Mucosa of stomach (tissue), 1 donor: ENCODE measurements at regions not wholly inside any gene's neighbourhood (a gene's known extent, or its start where the extent isn't known, plus 50 kb on each side); places are given as distances from the start of the nearest gene placed in this dataset.

Experiments used
- H3K27me3 ChIP-seq: one replicate; pipeline ENCODE4 v1.7.0; 2013; ENCODE audit warnings: mild to moderate bottlenecking, low read length; ENCODE audit not compliant: control insufficient read depth, insufficient read depth
- H3K36me3 ChIP-seq: one replicate; pipeline ENCODE4 v1.7.0; 2013; ENCODE audit warnings: low read length; ENCODE audit not compliant: control insufficient read depth, insufficient read depth
- H3K4me1 ChIP-seq: one replicate; pipeline ENCODE4 v1.7.0; 2013; ENCODE audit warnings: mild to moderate bottlenecking, low read length; ENCODE audit not compliant: control insufficient read depth, insufficient read depth
- H3K4me3 ChIP-seq: one replicate; pipeline ENCODE4 v1.7.0; 2013; ENCODE audit warnings: low read length
- H3K9ac ChIP-seq: one replicate; pipeline ENCODE4 v1.7.0; 2013; ENCODE audit warnings: mild to moderate bottlenecking, low read length, moderate library complexity
- H3K9me3 ChIP-seq: one replicate; pipeline ENCODE4 v1.7.0; 2013; ENCODE audit warnings: mild to moderate bottlenecking, low read length, moderate library complexity; ENCODE audit not compliant: control insufficient read depth
- donor health status: Pancreatic carcinoma.

DNA sequence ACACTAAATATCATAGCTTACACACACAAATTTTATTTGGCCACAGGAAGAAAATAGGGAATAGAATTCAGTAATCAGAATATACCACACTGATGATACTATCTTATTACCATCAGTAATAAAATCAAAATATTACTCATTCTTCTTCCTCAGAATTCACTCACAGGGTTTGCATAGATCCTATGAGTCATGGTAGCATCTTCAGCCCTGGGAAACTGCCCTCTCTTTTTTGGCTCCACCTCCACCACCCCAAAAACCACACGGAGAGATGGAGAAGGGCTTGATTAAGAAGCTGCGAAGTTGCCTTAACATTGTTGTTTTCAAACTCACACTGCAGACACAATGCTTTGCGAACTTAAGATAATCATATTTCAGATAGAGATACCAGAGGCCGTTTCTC, 154.1 kb upstream of the AHR start:
- Histone ChIP-seq H3K4me1 (peaks cover 3% of the 10 kb centered on the region), H3K27me3 (no peaks in the 10 kb centered on the region), H3K36me3 (no peaks in the 10 kb centered on the region), H3K9ac (no peak overlapping the region), H3K4me3 (no peak overlapping the region), H3K9me3 (no peaks in the 10 kb centered on the region)

DNA sequence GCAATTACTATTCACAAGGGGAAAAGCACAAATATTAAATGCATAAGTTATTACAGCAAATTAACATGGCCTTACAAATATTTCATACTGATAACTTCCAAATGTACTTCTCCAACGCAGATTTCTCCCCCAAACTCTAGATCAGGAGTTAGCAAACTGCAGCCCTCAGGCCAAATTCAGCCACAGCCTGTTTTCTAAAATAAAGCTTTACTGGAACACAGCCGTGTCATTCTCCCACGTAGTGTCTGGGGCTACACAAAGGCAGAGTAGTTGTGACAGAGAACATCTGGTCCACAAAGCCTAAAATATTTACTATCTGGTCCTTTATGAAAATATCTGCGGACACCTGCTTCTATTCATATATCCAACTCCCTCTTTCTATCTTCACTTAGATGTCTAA, 151.8 kb upstream of the AHR start:
- H3K4me1 ChIP-seq = peaks cover 3% of the 10 kb centered on the region
- H3K27me3 ChIP-seq = no peaks in the 10 kb centered on the region
- H3K9me3 ChIP-seq = no peaks in the 10 kb centered on the region
- no peaks in the 10 kb centered on the region for H3K36me3 ChIP-seq
- H3K4me3 ChIP-seq = no peak overlapping the region
- no peak overlapping the region for H3K9ac ChIP-seq

DNA sequence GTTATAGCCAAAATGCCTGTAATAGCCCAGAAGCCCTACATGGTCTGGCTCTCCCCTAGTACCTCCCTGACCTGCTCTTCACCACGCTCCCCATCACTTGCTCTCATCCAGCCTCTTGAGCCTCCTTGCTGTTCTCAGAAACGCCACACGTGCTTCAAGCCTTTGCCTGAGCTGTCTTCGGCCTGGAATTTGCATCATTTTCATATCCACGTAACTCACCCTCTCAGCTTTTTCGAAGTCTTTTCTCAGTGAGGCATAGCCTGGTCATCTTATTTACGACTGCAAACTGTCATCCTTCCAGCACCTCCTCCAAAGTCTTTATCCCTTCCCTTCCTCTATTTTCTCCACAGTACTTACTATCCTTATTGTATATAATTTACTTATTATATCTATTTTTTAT, 151.0 kb upstream of the AHR start:
- H3K9me3 ChIP-seq = no peaks in the 10 kb centered on the region
- H3K36me3 ChIP-seq = no peaks in the 10 kb centered on the region
- no peak overlapping the region for H3K4me3 ChIP-seq
- H3K9ac ChIP-seq = no peak overlapping the region
- H3K4me1 ChIP-seq = peaks cover 3% of the 10 kb centered on the region
- H3K27me3 ChIP-seq = no peaks in the 10 kb centered on the region

DNA sequence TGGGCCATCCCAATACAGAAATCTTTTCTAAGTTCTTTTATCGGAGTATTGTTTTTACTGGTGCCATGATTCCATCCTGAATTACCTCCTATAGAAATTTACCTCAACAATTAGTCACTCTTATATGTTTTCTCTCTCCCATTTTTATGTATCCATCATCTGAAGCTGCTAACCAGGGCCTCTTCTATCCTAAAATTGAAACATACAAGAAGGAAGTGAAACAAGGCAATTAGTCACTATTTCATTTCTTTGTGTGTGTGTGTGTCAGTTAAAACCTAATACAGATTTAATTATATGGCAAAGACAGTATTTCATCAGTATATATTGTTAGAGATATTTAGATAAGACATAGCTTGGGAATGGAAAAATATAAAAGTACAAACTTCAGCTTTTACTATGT, 148.4 kb upstream of the AHR start:
- no peaks in the 10 kb centered on the region for H3K27me3 ChIP-seq
- H3K9me3 ChIP-seq = no peaks in the 10 kb centered on the region

DNA sequence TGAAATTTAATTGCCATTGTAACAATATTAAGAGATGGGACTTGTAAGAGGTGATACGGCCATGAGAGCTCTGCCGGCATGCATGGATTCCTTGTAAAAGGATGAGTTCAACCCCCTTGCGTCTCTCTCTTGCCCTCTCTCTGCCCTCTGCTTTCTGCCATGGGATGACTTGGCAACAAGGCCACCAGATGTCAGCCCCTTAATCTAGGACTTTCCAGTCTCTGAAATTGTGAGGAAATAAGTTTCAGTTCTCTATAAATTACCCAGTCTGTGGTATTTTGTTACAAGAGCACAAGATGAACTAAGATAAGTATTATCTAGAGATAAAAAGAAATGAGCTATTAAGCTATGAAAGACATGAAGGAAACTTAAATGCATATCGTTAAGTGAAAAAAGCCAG, 145.7 kb upstream of the AHR start:
- Histone ChIP-seq H3K9me3 (no peaks in the 10 kb centered on the region), H3K4me1 (no peaks in the 10 kb centered on the region), H3K4me3 (no peak overlapping the region), H3K9ac (no peak overlapping the region), H3K27me3 (no peaks in the 10 kb centered on the region), H3K36me3 (no peaks in the 10 kb centered on the region)

More for the DNA sequence above, 148.4 kb upstream of the AHR start:
- H3K4me1 ChIP-seq = no peaks in the 10 kb centered on the region
- H3K9ac ChIP-seq = no peak overlapping the region
- no peaks in the 10 kb centered on the region for H3K36me3 ChIP-seq
- no peak overlapping the region for H3K4me3 ChIP-seq

DNA sequence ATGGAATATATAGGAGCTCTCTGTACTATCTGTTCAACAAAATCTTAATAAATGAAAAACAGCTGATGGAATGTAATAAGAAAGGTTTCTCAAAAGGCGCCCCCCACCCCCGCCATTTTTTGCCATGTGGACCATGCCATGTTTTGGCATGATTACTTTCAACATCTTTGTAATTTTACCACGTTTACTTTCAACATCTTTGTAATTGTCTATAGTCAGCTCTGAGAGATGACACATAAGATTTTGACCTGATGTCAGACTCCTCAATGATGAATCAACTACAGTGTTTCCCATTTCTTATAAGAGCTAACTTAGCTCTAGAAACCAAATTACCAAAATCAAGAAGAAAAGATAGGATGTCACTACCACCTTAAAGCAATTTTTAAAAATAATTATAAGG, 144.9 kb upstream of the AHR start:
- no peaks in the 10 kb centered on the region for H3K36me3 ChIP-seq
- no peak overlapping the region for H3K4me3 ChIP-seq
- H3K9ac ChIP-seq = no peak overlapping the region
- no peaks in the 10 kb centered on the region for H3K27me3 ChIP-seq
- H3K9me3 ChIP-seq = no peaks in the 10 kb centered on the region
- no peaks in the 10 kb centered on the region for H3K4me1 ChIP-seq

DNA sequence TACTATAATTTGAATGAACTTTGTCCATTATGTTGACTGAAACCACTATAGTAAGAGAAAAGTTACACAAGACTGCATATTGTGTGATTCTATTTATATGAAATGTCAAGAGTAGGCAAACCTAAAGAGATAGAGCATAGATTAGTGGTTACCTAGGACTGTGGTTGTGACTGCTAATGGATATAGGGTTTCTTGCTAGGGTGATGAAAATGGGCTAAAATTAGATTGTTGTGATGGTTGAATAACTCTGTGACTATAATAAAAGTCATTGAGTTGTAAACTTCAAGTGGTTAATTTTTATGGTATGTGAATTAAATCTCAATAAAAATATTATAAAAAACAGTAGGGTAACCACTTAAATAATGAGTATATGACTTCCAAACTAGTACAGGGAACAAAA, 142.9 kb upstream of the AHR start:
- H3K27me3 ChIP-seq = no peaks in the 10 kb centered on the region

DNA sequence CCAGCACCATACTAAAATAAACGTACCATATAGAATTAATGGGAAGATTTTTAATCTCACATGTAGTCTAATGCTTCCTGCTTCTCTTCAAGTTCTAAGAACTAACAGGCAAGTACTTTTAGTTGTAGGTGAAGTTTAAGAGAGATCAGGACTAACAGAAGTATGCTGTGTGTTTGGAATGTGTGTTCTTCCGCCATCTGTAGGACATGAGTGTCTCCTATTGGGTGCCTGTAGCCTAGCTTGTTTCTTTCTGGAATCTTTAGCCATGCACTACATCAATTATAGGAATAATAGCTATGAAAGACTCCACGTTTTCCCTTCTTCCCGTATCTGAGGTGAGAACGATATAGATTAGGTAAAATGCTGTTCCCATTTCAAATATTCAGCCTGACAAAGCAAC, 140.2 kb upstream of the AHR start:
- no peak overlapping the region for H3K9ac ChIP-seq
- H3K9me3 ChIP-seq = no peaks in the 10 kb centered on the region
- no peaks in the 10 kb centered on the region for H3K36me3 ChIP-seq
- no peaks in the 10 kb centered on the region for H3K27me3 ChIP-seq
- H3K4me1 ChIP-seq = no peaks in the 10 kb centered on the region
- no peak overlapping the region for H3K4me3 ChIP-seq

More for the DNA sequence above, 142.9 kb upstream of the AHR start:
- Histone ChIP-seq H3K4me1 (no peaks in the 10 kb centered on the region), H3K36me3 (no peaks in the 10 kb centered on the region), H3K9ac (no peak overlapping the region), H3K9me3 (no peaks in the 10 kb centered on the region), H3K4me3 (no peak overlapping the region)

DNA sequence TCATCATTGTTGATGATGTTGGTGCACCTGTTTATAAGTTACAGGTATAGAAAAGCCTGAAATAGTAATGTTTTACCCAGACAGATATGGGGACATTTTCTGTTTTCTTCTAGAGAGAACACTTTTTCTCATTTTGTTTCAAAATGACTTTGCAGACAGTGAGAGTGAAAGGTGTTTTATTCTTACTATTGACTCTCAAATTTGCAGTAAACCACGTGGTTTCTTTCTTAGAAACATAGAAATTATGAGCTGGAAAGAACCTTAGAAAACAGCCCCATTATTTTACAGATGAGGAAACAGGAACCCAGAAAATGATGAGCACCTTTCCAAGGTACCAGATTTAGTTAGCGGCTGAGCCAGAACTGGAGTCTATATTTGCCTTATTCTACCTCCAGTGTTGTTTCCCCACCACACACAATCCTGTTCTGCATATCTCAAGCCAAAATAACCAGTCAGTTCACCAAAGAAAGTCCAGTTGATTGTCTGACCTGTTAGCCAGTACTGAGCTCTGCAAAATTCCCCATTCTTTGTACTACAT, 138.9 kb upstream of the AHR start:
- Histone ChIP-seq H3K27me3 (no peaks in the 10 kb centered on the region), H3K9me3 (no peaks in the 10 kb centered on the region), H3K9ac (no peak overlapping the region), H3K4me3 (no peak overlapping the region), H3K4me1 (no peaks in the 10 kb centered on the region), H3K36me3 (no peaks in the 10 kb centered on the region)

DNA sequence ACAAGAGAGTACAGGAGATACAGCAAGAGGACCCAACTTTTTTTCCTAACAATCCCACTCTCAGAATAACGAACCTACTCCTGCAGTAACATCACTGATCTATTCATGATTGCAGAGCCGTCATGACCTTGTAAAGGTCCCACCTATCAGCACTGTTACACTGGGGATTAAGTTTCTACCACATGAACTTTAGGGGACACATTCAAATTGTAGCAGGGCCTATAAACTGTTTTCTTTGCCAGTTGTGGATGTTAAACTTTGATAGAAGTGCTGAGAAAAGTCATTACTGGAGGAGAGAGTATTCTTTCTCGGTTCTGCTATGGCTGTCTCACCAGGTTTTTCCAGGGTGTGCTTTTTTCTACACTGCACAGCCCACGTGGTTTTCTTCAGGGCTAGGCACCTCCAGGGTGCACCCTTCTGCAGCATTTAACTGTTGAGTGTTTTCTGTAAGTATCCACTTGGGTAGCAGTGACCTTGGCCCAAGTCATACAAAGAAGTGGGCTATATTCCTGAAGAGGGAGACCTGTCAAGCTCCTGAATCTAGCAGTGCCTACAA, 131.6 kb upstream of the AHR start:
- peaks cover 5% of the 10 kb centered on the region for H3K4me1 ChIP-seq
- no peaks in the 10 kb centered on the region for H3K36me3 ChIP-seq
- no peak overlapping the region for H3K9ac ChIP-seq
- H3K4me3 ChIP-seq = no peak overlapping the region
- no peaks in the 10 kb centered on the region for H3K9me3 ChIP-seq
- no peaks in the 10 kb centered on the region for H3K27me3 ChIP-seq

DNA sequence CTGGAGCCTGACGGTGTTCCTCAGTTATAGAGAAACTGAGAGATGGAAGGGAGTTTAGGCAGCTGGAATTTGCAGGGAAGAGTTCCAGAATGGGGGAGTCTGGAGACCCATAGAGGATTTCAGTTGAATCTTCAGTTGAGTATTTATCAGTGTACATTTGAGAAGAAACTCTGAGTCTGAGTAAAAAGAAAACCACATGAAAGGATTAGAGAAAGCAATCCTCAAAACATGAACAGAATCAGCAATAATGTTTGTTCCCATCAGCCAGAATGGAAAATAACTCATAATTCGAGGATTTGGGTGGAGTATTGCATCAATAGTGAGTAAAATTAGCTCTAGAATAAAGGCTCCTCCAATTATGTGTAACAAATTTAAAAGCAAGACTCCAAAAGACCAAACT, 130.0 kb upstream of the AHR start:
- H3K9me3 ChIP-seq = no peaks in the 10 kb centered on the region
- H3K36me3 ChIP-seq = no peaks in the 10 kb centered on the region
- H3K27me3 ChIP-seq = no peaks in the 10 kb centered on the region
- peaks cover 5% of the 10 kb centered on the region for H3K4me1 ChIP-seq
- H3K9ac ChIP-seq = no peak overlapping the region
- H3K4me3 ChIP-seq = no peak overlapping the region

DNA sequence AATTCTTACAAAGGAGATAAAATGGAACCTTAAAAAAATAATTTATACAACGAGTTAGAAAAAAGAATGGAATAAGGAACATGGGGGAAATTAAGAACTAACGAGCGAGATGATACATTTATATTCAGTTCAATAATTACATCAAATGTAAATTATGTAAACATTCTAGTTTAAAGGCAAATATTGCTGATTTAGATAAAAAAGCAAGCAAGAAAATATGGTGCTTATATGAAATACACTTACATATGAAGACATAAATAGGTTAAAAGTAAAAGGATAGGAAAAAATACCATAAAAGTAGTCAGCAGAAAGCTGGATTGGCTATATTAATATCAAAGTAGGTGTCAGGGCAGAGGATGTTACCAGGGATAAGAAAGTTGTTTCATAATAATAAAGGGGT, 127.0 kb upstream of the AHR start:
- no peak overlapping the region for H3K9ac ChIP-seq
- H3K36me3 ChIP-seq = no peaks in the 10 kb centered on the region
- no peaks in the 10 kb centered on the region for H3K9me3 ChIP-seq
- peaks cover 5% of the 10 kb centered on the region for H3K4me1 ChIP-seq
- no peaks in the 10 kb centered on the region for H3K27me3 ChIP-seq
- H3K4me3 ChIP-seq = no peak overlapping the region
